PC-9 (cell line): ENCODE measurements at regions not wholly inside any gene's neighbourhood (a gene's known extent, or its start where the extent isn't known, plus 50 kb on each side); places are given as distances from the start of the nearest gene placed in this dataset.

Source experiments
- BruUV-seq: library from RNA; stranded (reverse); fragments of 400-500 nt; replicated peaks from 2 replicates; lab custom pipeline; 2021; lab: Mats Ljungman, UMichigan
- CTCF ChIA-PET: fragments of 300-600 bp; sonication (Branson Sonifier 250); formaldehyde crosslinking; loops from one replicate; lab custom pipeline; 2022; ENCODE audit warnings: antibody characterized with exemption; lab: Charles Lee
- POLR2A ChIA-PET: fragments of 300-600 bp; sonication (Branson Sonifier 250); formaldehyde crosslinking; loops from one replicate; lab custom pipeline; 2022; ENCODE audit warnings: antibody characterized with exemption; ENCODE audit not compliant: unreplicated experiment; lab: Charles Lee
- DNase-seq, 2 experiments: peaks; one replicate each; pipeline versions ENCODE4 v3.0.0 to v3.0.0-alpha.2; 2015 to 2022; ENCODE audit warnings: mixed read lengths in 1 of 2
- H2AFZ ChIP-seq: fragments of 200-600 bp; sonication (generic); 2 replicates; pipeline ENCODE4 v1.8.1; 2017; ENCODE audit warnings: antibody characterized with exemption
- H3F3A ChIP-seq: fragments of 200-600 bp; sonication (generic); 2 replicates; pipeline ENCODE4 v1.8.1; 2017; ENCODE audit warnings: antibody characterized with exemption, mild to moderate bottlenecking, low read depth; ENCODE audit not compliant: insufficient read depth
- H3K27ac ChIP-seq: fragments of 200-600 bp; sonication (generic); 2 replicates; pipeline ENCODE4 v1.6.1; 2016; ENCODE audit warnings: mixed run types
- H3K27me3 ChIP-seq: fragments of 200-600 bp; sonication (generic); 2 replicates; pipeline ENCODE4 v1.6.1; 2016; ENCODE audit warnings: low read depth, mixed run types; ENCODE audit not compliant: insufficient read depth
- H3K36me3 ChIP-seq: fragments of 200-600 bp; sonication (generic); 2 replicates; pipeline ENCODE4 v1.6.1; 2016; ENCODE audit warnings: low read depth, mixed run types
- H3K4me1 ChIP-seq: fragments of 200-600 bp; sonication (generic); replicated peaks from 2 replicates; pipeline ENCODE4 v1.6.1; 2016; ENCODE audit warnings: mixed run types; ENCODE audit not compliant: insufficient read depth
- H3K4me2 ChIP-seq: fragments of 200-600 bp; sonication (generic); 2 replicates; pipeline ENCODE4 v1.6.1; 2017; ENCODE audit warnings: mixed run types
- H3K4me3 ChIP-seq: fragments of 200-600 bp; sonication (generic); 2 replicates; pipeline ENCODE4 v1.6.1; 2016; ENCODE audit warnings: mixed run types
- H3K79me2 ChIP-seq: fragments of 200-600 bp; sonication (generic); 2 replicates; pipeline ENCODE4 v1.6.1; 2017; ENCODE audit warnings: low read depth, mixed run types
- H3K9me2 ChIP-seq: fragments of 200-600 bp; sonication (generic); 2 replicates; pipeline ENCODE4 v1.8.1; 2017; ENCODE audit warnings: mild to moderate bottlenecking; ENCODE audit not compliant: insufficient read depth
- H3K9me3 ChIP-seq: fragments of 200-600 bp; sonication (generic); 2 replicates; pipeline ENCODE4 v1.8.1; 2016; ENCODE audit warnings: low read depth; ENCODE audit not compliant: insufficient read depth
- H4K20me1 ChIP-seq: fragments of 200-600 bp; sonication (generic); 2 replicates; pipeline ENCODE4 v1.8.1; 2017; ENCODE audit not compliant: insufficient read depth
- EZH2 ChIP-seq: fragments of 200-600 bp; sonication (generic); IDR thresholded peaks from 2 replicates; pipeline ENCODE4 v1.8.0; 2017; ENCODE audit warnings: antibody characterized with exemption, low read depth
- intact Hi-C: fragments of 100-400 bp; cut with micrococcal nuclease; formaldehyde crosslinking; loops from one replicate; pipeline ENCODE4 v1.10.0; 2022; ENCODE audit not compliant: unreplicated experiment
- TF ChIP-seq, protein P1 (sequence below): fragments of 200-600 bp; sonication (generic); conservative IDR thresholded peaks from 2 replicates; pipeline ENCODE4 v1.6.1; 2017; ENCODE audit warnings: mixed run types, antibody characterized with exemption, mild to moderate bottlenecking, moderate library complexity

DNA sequence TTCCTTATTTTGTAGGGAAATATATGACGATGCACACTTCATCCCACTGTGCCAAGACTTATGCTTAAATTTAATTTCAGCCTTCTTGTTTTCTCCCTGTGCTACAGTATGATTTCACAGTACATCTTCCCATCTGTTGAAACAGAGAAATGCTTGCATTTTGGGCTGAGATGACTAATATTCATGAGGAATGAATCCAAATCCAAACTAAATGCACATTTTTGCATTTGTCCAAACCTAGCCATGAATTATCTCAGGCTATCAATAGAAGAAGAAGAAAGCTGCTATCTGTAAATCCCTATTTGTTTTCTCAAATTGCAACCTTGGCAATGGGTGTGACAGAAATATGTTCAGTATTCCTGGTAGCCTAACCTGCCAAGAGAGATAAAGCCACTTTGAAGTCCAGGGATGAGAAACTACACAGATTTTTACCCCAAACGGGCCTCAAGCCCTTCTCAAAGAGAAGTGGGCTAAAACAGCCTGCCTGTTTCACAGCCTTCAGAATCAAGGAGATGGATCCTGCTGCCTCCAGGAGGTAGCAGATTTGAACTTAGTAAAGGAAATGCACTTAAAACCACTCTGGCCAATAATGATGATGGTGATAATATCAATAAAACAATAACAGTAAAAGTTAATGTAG, 306.9 kb upstream of the NT5C1B start:
- no peaks in the 10 kb centered on the region for H3K79me2 ChIP-seq
- DNase-seq, result no peak
- no peak overlapping the region for H2AFZ ChIP-seq
- ChIA-PET POLR2A (no interaction called here), CTCF (interaction anchor here (0.7 kb wide), 1 partner anchor 224 kb away, joined by 3 read pairs; no protein-coding TSS in a partner anchor)
- no peaks in the 10 kb centered on the region for H3F3A ChIP-seq
- intact Hi-C loops, result no loop called here
- no peaks in the 10 kb centered on the region for H3K9me3 ChIP-seq
- TF ChIP-seq EZH2, result no peak
- TF ChIP-seq, protein P1, sequence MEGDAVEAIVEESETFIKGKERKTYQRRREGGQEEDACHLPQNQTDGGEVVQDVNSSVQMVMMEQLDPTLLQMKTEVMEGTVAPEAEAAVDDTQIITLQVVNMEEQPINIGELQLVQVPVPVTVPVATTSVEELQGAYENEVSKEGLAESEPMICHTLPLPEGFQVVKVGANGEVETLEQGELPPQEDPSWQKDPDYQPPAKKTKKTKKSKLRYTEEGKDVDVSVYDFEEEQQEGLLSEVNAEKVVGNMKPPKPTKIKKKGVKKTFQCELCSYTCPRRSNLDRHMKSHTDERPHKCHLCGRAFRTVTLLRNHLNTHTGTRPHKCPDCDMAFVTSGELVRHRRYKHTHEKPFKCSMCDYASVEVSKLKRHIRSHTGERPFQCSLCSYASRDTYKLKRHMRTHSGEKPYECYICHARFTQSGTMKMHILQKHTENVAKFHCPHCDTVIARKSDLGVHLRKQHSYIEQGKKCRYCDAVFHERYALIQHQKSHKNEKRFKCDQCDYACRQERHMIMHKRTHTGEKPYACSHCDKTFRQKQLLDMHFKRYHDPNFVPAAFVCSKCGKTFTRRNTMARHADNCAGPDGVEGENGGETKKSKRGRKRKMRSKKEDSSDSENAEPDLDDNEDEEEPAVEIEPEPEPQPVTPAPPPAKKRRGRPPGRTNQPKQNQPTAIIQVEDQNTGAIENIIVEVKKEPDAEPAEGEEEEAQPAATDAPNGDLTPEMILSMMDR, result no peak
- no peak overlapping the region for H3K27ac ChIP-seq
- no peaks in the 10 kb centered on the region for H3K27me3 ChIP-seq
- H3K4me2 ChIP-seq, result no peak overlapping the region
- no peaks in the 10 kb centered on the region for H3K9me2 ChIP-seq
- BruUV-seq, result no TSS peak
- H3K36me3 ChIP-seq, result no peaks in the 10 kb centered on the region
- H3K4me3 ChIP-seq, result no peak overlapping the region
- no peaks in the 10 kb centered on the region for H4K20me1 ChIP-seq
- peaks cover 12% of the 10 kb centered on the region for H3K4me1 ChIP-seq

DNA sequence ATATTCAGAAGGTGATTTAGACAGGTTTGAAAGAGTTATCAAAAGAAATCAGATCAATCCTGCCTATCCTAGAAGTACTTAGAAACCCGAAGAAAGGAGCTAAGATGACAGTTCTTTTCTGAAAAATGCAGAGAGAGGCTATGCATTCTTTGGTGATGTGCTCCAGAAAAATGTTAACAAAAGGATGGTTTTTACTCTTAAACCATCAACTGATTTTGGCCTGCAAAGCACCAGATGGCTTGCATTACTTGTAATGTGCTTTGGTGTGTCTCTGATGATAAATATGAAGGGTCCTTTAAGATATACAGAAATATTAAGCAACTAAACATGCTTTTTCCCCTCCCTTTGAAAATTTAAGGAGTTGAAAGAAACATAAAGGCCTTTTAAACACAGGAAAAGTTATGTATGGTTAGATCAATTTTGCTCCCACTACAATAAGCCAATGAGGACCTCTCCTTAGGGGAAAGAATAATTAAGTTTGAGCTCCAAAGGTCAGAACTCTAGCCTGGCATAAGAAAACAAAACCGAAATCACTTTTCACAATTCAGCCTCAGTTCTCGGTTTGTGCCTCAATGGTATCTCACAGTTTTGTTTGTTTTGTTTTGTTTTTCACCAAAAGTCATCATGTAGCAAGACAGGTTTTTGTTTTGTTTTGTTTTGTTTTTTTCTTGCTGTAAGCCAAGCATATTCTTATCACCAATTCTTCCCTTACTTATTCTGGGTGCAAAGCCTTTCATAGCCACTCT, 302.4 kb upstream of the NT5C1B start:
- H3K36me3 ChIP-seq, result no peaks in the 10 kb centered on the region
- H3K9me2 ChIP-seq, result no peaks in the 10 kb centered on the region
- intact Hi-C loops, result no loop called here
- H4K20me1 ChIP-seq, result no peaks in the 10 kb centered on the region
- H3K4me2 ChIP-seq, result no peak overlapping the region
- no peaks in the 10 kb centered on the region for H3K27me3 ChIP-seq
- H3K79me2 ChIP-seq, result no peaks in the 10 kb centered on the region
- H3K27ac ChIP-seq, result no peak overlapping the region
- H3K4me3 ChIP-seq, result no peak overlapping the region
- no TSS peak for BruUV-seq
- POLR2A ChIA-PET, result no interaction called here
- no peaks in the 10 kb centered on the region for H3K4me1 ChIP-seq
- no peak overlapping the region for H2AFZ ChIP-seq
- CTCF ChIA-PET, result no interaction called here
- no peaks in the 10 kb centered on the region for H3F3A ChIP-seq
- H3K9me3 ChIP-seq, result no peaks in the 10 kb centered on the region
- TF ChIP-seq, protein P1, result no peak
- no peak for TF ChIP-seq EZH2
- DNase-seq, result no peak

DNA sequence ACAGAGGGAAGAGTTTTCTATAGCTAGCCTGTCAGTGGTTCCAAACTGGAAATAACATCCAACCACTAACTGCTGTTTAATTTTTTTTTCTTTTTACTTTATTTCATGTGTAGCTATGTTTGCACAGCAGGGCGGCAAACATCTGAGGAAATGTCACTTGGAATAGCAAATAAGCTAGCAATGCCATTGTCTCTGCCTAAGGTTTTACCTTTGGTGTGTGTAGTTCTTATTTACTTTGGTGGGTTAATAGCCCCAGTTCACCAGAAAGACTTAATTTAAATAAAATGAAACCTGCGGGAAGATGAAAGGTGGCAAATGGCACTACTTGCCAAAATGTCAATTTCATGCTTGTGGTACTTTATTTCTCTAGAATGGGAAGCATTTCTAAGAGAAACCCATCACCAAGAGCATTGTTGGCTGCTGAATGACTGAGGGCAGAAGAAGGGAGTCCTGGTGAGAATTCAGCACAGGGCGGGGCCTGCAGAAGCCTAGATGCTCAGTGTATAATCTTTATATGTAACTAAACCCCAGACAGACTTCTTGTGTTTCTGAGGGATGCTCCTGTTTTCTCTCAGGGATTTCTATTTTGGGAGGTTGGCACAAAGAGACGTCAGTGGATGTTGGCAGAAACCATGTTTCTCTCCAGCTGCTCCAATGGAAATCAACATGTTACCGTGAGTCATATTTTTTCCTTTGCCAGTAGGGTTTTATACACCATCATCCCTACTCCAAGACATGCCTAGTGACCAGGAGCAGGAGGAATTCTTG, 300.4 kb upstream of the NT5C1B start:
- Histone ChIP-seq H3K79me2 (no peaks in the 10 kb centered on the region), H2AFZ (no peak overlapping the region), H3K36me3 (no peaks in the 10 kb centered on the region), H3K9me3 (no peaks in the 10 kb centered on the region), H3K4me1 (no peaks in the 10 kb centered on the region), H3K27me3 (no peaks in the 10 kb centered on the region), H4K20me1 (no peaks in the 10 kb centered on the region), H3F3A (no peaks in the 10 kb centered on the region), H3K9me2 (no peaks in the 10 kb centered on the region), H3K27ac (no peak overlapping the region), H3K4me2 (no peak overlapping the region), H3K4me3 (no peak overlapping the region)
- ChIA-PET CTCF (no interaction called here), POLR2A (no interaction called here)
- intact Hi-C loops, result no loop called here
- BruUV-seq, result no TSS peak
- DNase-seq, result no peak
- TF ChIP-seq, protein P1, result no peak
- no peak for TF ChIP-seq EZH2
